Smooth muscle cell (in vitro differentiated cells): ENCODE measurements at regions not wholly inside any gene's neighbourhood (a gene's known extent, or its start where the extent isn't known, plus 50 kb on each side); places are given as distances from the start of the nearest gene placed in this dataset.

Experiments used
- DNase-seq: peaks from one replicate; lab custom pipeline; 2025; ENCODE audit not compliant: unreplicated experiment; lab: John Stamatoyannopoulos, UW
- H2AFZ ChIP-seq: fragments of 200-600 bp; sonication (generic); 2 replicates; pipeline ENCODE4 v1.6.0; 2016; ENCODE audit warnings: antibody characterized with exemption, low read depth, mild to moderate bottlenecking
- H3F3A ChIP-seq: fragments of 200-600 bp; sonication (generic); 2 replicates; pipeline ENCODE4 v1.6.0; 2017; ENCODE audit warnings: antibody characterized with exemption, low read depth
- H3K27ac ChIP-seq: fragments of 200-600 bp; sonication (generic); 2 replicates; pipeline ENCODE4 v1.5.1; 2016; ENCODE audit warnings: low read depth, mild to moderate bottlenecking
- H3K27me3 ChIP-seq: fragments of 200-600 bp; sonication (generic); 2 replicates; pipeline ENCODE4 v1.6.1; 2016; ENCODE audit warnings: low read depth, mild to moderate bottlenecking
- H3K36me3 ChIP-seq: fragments of 200-600 bp; sonication (generic); 2 replicates; pipeline ENCODE4 v1.5.1; 2016; ENCODE audit warnings: low read depth
- H3K4me1 ChIP-seq: fragments of 200-600 bp; sonication (generic); 2 replicates; pipeline ENCODE4 v1.5.1; 2016; ENCODE audit warnings: low read depth
- H3K4me2 ChIP-seq: fragments of 200-600 bp; sonication (generic); 2 replicates; pipeline ENCODE4 v1.6.0; 2016; ENCODE audit warnings: mild to moderate bottlenecking
- H3K4me3 ChIP-seq: fragments of 200-600 bp; sonication (generic); 2 replicates; pipeline ENCODE4 v1.5.1; 2016; ENCODE audit warnings: mild to moderate bottlenecking
- H3K79me2 ChIP-seq: fragments of 200-600 bp; sonication (generic); 2 replicates; pipeline ENCODE4 v1.6.0; 2016; ENCODE audit warnings: low read depth, mild to moderate bottlenecking
- H3K9ac ChIP-seq: fragments of 200-600 bp; sonication (generic); 2 replicates; pipeline ENCODE4 v1.6.0; 2016; ENCODE audit warnings: low read depth
- H3K9me3 ChIP-seq: fragments of 200-600 bp; sonication (generic); replicated peaks from 2 replicates; pipeline ENCODE4 v1.5.1; 2016; ENCODE audit warnings: low read depth
- H4K20me1 ChIP-seq: fragments of 200-600 bp; sonication (generic); 2 replicates; pipeline ENCODE4 v1.6.0; 2016; ENCODE audit warnings: low read depth
- WGBS: methylation state at CpG from one replicate; pipeline ENCODE4 v1.1.7; 2016; ENCODE audit warnings: low lambda C conversion rate; 5-methylcytosine and 5-hydroxymethylcytosine counted together
- TF ChIP-seq, protein P1 (sequence below): fragments of 200-600 bp; sonication (generic); IDR thresholded peaks from 2 replicates; pipeline ENCODE4 v1.5.1; 2017; ENCODE audit warnings: borderline replicate concordance, mild to moderate bottlenecking, antibody characterized with exemption; ENCODE audit not compliant: insufficient read depth, poor library complexity, severe bottlenecking

DNA sequence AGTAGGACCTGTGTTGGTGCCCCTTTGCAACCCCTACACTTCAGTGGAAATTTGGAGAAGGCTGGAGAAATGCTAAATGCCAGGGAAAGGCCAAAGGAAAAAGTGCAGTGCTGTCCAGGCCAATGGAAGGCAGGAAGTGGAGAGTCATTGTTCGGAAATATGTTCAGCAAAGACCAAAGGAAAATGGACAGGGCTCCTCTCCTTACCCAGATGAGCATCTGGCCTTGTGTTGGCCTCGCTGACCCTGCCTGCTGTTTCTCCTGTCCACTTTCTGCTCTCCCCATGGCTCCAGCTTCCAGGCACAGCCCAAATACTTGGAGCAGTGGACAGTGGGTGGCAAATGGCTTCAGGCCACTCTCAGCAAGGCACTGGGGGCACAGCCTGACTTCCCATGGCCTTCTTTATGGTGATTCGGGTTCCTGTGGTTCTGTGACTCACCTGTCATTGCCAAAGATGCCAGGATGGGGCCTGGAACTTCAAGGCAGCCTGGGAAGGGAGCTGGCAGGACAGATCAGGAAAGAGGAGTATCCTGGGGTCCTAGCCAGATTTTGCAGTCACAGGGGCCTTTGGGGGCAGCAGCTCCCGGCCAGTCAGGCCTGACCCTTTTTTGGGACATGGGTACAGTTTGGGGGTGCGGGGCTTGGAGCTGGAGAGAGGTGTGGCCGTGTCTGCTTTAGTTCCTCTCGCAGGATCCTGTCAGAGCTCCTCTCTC lies 190.9 kb upstream of the SLC24A3 start:
- Histone ChIP-seq H3K9ac (no peak overlapping the region), H2AFZ (no peak overlapping the region), H3K4me2 (no peak overlapping the region), H3K9me3 (no peaks in the 10 kb centered on the region), H3K4me3 (no peak overlapping the region), H3K36me3 (no peaks in the 10 kb centered on the region), H4K20me1 (no peaks in the 10 kb centered on the region), H3K27me3 (no peaks in the 10 kb centered on the region), H3K79me2 (no peaks in the 10 kb centered on the region), H3K4me1 (no peaks in the 10 kb centered on the region), H3K27ac (no peak overlapping the region), H3F3A (no peaks in the 10 kb centered on the region)
- no peak for DNase-seq
- WGBS = 91% methylated on average over 7 of the region's 7 CpGs
- TF ChIP-seq, protein P1, sequence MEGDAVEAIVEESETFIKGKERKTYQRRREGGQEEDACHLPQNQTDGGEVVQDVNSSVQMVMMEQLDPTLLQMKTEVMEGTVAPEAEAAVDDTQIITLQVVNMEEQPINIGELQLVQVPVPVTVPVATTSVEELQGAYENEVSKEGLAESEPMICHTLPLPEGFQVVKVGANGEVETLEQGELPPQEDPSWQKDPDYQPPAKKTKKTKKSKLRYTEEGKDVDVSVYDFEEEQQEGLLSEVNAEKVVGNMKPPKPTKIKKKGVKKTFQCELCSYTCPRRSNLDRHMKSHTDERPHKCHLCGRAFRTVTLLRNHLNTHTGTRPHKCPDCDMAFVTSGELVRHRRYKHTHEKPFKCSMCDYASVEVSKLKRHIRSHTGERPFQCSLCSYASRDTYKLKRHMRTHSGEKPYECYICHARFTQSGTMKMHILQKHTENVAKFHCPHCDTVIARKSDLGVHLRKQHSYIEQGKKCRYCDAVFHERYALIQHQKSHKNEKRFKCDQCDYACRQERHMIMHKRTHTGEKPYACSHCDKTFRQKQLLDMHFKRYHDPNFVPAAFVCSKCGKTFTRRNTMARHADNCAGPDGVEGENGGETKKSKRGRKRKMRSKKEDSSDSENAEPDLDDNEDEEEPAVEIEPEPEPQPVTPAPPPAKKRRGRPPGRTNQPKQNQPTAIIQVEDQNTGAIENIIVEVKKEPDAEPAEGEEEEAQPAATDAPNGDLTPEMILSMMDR = no peak

DNA sequence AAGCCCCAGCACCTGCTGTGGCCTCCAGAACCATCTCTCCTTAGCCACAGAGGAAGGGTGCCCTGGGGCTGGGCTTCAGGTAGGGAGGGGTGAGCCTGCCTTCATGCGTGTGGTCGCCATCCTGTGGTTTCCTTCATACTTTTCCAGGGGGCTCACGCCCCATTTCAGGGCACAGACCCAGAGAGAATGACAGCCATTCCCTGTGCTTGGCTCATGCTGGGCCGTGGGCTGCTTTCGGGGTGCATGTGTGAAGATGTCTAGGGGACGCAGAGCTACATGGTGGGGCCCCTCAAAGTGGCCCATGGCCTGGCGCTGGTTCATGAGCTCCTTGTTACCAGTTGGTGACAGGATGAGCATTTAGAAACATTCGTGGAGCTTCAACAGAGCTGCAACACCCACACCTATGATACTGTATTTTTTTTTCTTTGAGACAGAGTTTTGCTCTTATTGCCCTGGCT lies 190.3 kb upstream of the SLC24A3 start:
- H3K27ac ChIP-seq = no peak overlapping the region
- WGBS = 89% methylated on average over 8 of the region's 8 CpGs
- H3K27me3 ChIP-seq = no peaks in the 10 kb centered on the region
- no peak overlapping the region for H3K4me3 ChIP-seq
- no peaks in the 10 kb centered on the region for H3K9me3 ChIP-seq
- no peak overlapping the region for H3K4me2 ChIP-seq
- no peaks in the 10 kb centered on the region for H3K36me3 ChIP-seq
- H3F3A ChIP-seq = no peaks in the 10 kb centered on the region
- no peak overlapping the region for H2AFZ ChIP-seq
- no peaks in the 10 kb centered on the region for H4K20me1 ChIP-seq
- no peak for DNase-seq
- TF ChIP-seq, protein P1 = no peak
- no peak overlapping the region for H3K9ac ChIP-seq
- no peaks in the 10 kb centered on the region for H3K79me2 ChIP-seq
- no peaks in the 10 kb centered on the region for H3K4me1 ChIP-seq

DNA sequence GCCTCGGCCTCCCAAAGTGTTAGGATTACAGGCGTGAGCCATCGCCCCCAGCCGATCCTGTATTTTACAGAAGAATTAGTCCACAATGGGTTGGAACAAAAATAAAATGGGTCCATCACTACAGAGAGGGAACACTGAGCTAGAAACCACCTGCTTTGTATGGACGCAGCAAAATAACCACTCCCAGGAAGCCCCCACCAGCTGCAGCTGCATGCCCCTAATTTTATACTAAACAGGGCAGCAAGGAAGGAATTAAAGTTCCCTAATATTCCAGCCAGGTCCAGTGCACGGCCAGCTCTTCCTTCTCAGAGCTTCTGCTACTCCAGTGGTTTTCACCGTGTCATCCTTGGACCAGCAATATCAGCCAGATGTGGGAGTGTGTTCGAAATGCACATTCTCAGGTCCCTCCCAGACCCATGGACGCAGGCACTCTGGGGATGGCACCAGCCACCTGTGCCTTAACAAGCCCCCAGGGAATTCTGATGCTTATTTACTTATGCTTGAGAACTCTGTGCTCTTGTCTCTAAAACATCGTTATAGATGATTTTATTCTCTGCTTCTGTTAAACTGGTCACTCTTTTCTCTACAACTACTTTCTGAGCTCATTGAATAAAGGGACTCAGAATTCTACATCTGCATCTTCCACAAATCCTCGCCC lies 189.5 kb upstream of the SLC24A3 start:
- H3K4me3 ChIP-seq = no peak overlapping the region
- DNase-seq = no peak
- H3K9ac ChIP-seq = no peak overlapping the region
- H3K27ac ChIP-seq = no peak overlapping the region
- H3K4me1 ChIP-seq = no peaks in the 10 kb centered on the region
- no peaks in the 10 kb centered on the region for H4K20me1 ChIP-seq
- H3F3A ChIP-seq = no peaks in the 10 kb centered on the region
- H3K27me3 ChIP-seq = no peaks in the 10 kb centered on the region
- no peak overlapping the region for H2AFZ ChIP-seq
- H3K79me2 ChIP-seq = no peaks in the 10 kb centered on the region
- 91% methylated on average over 11 of the region's 11 CpGs for WGBS
- no peak overlapping the region for H3K4me2 ChIP-seq
- H3K36me3 ChIP-seq = no peaks in the 10 kb centered on the region
- TF ChIP-seq, protein P1 = no peak
- no peaks in the 10 kb centered on the region for H3K9me3 ChIP-seq
